Caki2 (cell line): ENCODE measurements at regions not wholly inside any gene's neighbourhood (a gene's known extent, or its start where the extent isn't known, plus 50 kb on each side); places are given as distances from the start of the nearest gene placed in this dataset.
"Not testable (repeated sequence)": the region's sequence is repeated elsewhere in the genome, so short reads cannot be mapped to it uniquely, and the experiment has no call there.

ENCODE experiments used
- DNase-seq: peaks from one replicate; pipeline ENCODE4 v3.0.0-alpha.2; 2015; ENCODE audit warnings: low read depth
- in situ Hi-C: cut with HindIII; loops from 2 replicates; pipeline ENCODE4 v1.10.0; 2016; ENCODE audit warnings: low sequenced_read_pairs, low pct_unique_long_range_greater_than_20kb, mixed read lengths

- no peak for DNase-seq
- in situ Hi-C loops: no loop called here
These were observed 194.7 kb downstream of the FBXO8 start for GRCh38 chr4:174088795-174089194.

GRCh38 chr4:174086829-174087799 lies 196.4 kb downstream of the FBXO8 start:
- no peak for DNase-seq
- in situ Hi-C loops: no loop called here

GRCh38 chr4:174084981-174085380 lies 198.5 kb downstream of the FBXO8 start:
- DNase-seq: no peak
- in situ Hi-C loops: no loop called here

GRCh38 chr4:174084542-174084941 lies 198.9 kb downstream of the FBXO8 start:
- in situ Hi-C loops: no loop called here
- no peak for DNase-seq

- DNase-seq: no peak
- in situ Hi-C loops: no loop called here
These were observed 203.1 kb downstream of the FBXO8 start for GRCh38 chr4:174080361-174080760.

- DNase-seq: no peak
- in situ Hi-C loops: no loop called here
These were observed 211.9 kb downstream of the FBXO8 start for GRCh38 chr4:174071595-174071994.

GRCh38 chr4:174069848-174070330 lies 213.6 kb downstream of the FBXO8 start:
- DNase-seq: no peak
- in situ Hi-C loops: no loop called here

- in situ Hi-C loops: no loop called here
These were observed 216.8 kb downstream of the FBXO8 start for GRCh38 chr4:174066611-174067205.

GRCh38 chr4:174062831-174063230 lies 220.6 kb downstream of the FBXO8 start:
- no peak for DNase-seq
- in situ Hi-C loops: no loop called here

More at GRCh38 chr4:174066611-174067205, 216.8 kb downstream of the FBXO8 start:
- no peak for DNase-seq

GRCh38 chr4:174061026-174061425 lies 222.4 kb downstream of the FBXO8 start:
- DNase-seq: no peak
- in situ Hi-C loops: no loop called here

GRCh38 chr4:174058846-174059245 lies 224.6 kb downstream of the FBXO8 start:
- DNase-seq: no peak
- in situ Hi-C loops: no loop called here

GRCh38 chr4:174056959-174057358 lies 226.5 kb downstream of the FBXO8 start:
- in situ Hi-C loops: no loop called here
- no peak for DNase-seq

GRCh38 chr4:174055344-174055743 lies 228.1 kb downstream of the FBXO8 start:
- in situ Hi-C loops: no loop called here
- DNase-seq: no peak

GRCh38 chr4:174053895-174054294 lies 229.6 kb downstream of the FBXO8 start:
- no peak for DNase-seq
- in situ Hi-C loops: no loop called here

- DNase-seq: no peak
- in situ Hi-C loops: no loop called here
These were observed 236.1 kb downstream of the FBXO8 start for GRCh38 chr4:174047363-174047762.

GRCh38 chr4:174045829-174046228 lies 237.6 kb downstream of the FBXO8 start:
- in situ Hi-C loops, DNase-seq: not testable (repeated sequence)

GRCh38 chr4:174045381-174045780 lies 238.1 kb downstream of the FBXO8 start:
- in situ Hi-C loops: no loop called here
- no peak for DNase-seq

GRCh38 chr4:174041555-174042105 lies 241.8 kb downstream of the FBXO8 start:
- in situ Hi-C loops: no loop called here
- DNase-seq: no peak

- DNase-seq: no peak
- in situ Hi-C loops: no loop called here
These were observed 243.2 kb downstream of the FBXO8 start for GRCh38 chr4:174040287-174040686.
